ENCODE measurements at regions not wholly inside any gene's neighbourhood (a gene's known extent, or its start where the extent isn't known, plus 50 kb on each side); places are given as distances from the start of the nearest gene placed in this dataset.

DNA sequence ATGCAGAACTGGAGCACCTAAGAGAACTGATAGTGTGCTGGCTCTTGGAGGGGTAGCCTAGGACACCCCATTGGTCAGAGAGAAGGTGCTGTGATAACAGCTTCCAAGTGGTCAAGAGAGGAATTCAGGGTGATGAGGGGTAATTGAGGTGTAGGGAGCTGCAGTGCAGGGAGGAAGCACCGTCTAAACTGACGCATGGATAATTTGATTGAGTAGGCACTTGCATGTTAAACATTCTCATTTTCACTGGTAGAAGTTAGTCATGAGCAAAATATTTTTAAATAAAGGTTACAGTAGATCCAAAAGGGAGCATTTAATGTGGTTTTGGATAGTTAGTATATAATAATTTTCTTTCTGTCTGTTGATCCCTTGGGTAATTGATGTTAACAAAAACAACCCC is 155.1 kb upstream of the TCF4 start:
- Mint-ChIP-seq H3K27me3 (no peaks in the 10 kb centered on the region), H3K27ac (no peak overlapping the region), H3K4me3 (no peak overlapping the region), H3K9me3 (no peaks in the 10 kb centered on the region), H3K36me3 (ENCODE audit: low read depth) (no peaks in the 10 kb centered on the region), H3K4me1 (no peaks in the 10 kb centered on the region)
- intact Hi-C loops (cut with micrococcal nuclease): no loop called here
- ATAC-seq (ENCODE audit: low read depth): no peak
- ChIA-PET POLR2A (no interaction called here), CTCF (no interaction called here)
- TF ChIP-seq, protein P1, sequence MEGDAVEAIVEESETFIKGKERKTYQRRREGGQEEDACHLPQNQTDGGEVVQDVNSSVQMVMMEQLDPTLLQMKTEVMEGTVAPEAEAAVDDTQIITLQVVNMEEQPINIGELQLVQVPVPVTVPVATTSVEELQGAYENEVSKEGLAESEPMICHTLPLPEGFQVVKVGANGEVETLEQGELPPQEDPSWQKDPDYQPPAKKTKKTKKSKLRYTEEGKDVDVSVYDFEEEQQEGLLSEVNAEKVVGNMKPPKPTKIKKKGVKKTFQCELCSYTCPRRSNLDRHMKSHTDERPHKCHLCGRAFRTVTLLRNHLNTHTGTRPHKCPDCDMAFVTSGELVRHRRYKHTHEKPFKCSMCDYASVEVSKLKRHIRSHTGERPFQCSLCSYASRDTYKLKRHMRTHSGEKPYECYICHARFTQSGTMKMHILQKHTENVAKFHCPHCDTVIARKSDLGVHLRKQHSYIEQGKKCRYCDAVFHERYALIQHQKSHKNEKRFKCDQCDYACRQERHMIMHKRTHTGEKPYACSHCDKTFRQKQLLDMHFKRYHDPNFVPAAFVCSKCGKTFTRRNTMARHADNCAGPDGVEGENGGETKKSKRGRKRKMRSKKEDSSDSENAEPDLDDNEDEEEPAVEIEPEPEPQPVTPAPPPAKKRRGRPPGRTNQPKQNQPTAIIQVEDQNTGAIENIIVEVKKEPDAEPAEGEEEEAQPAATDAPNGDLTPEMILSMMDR (IDR thresholded peaks at IDR 0.05): no peak
- no peak for DNase-seq

DNA sequence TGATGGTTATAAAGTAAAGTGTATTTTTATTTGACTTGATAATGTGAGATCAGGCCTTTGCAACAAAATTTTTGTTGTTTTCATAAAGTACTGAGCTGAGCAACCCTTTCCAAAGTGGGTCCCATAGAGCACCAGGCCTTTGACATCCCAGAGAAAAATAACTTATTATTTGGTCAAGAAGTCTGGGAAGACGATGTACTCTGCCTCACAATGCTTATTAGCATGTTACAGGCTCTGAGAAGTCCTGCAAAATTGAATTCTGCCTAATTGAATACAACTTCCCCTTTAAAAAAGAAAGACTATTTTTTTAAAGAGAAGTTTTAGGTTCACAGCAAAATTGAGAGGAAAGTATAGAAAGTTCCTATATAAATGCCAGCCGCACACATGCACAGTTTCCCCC is 151.5 kb upstream of the TCF4 start:
- intact Hi-C loops (cut with micrococcal nuclease): no loop called here
- Mint-ChIP-seq H3K36me3 (ENCODE audit: low read depth) (no peaks in the 10 kb centered on the region), H3K27me3 (no peaks in the 10 kb centered on the region)

DNA sequence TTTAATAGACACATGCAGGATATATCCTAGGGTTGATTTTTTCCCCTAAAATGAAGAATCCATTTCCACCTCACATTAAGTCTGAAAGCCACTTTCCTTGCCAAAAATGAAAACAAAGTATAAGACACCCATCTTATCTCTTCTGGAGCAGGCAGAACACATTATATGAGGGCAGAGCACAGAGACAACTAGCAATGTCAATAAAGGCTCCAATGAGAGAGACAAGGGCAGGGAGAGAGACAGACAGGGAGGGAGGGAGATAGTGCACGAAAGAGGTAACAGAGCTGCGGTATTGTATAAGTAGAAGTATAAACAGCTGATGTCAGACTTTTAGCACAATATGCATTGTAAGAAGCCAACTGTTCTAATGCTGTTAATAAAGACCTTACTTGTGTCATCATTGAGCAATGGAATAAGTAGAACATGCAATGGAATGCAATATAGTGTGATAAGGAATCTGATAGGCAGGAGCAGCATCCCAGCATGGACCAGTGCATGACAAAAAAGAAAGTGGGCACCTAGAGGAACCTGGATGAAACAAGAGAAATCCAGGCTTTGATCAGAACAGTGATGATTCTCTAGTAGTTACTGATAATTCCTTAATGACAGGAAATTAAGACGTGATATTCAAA is 150.6 kb upstream of the TCF4 start:
- H3K9me3 Mint-ChIP-seq: no peaks in the 10 kb centered on the region
- DNase-seq (no peak), ATAC-seq (ENCODE audit: low read depth) (no peak)
- H3K36me3 Mint-ChIP-seq (ENCODE audit: low read depth): no peaks in the 10 kb centered on the region
- H3K4me1 Mint-ChIP-seq: no peaks in the 10 kb centered on the region
- TF ChIP-seq, protein P1 (IDR thresholded peaks at IDR 0.05): no peak
- POLR2A ChIA-PET: no interaction called here
- H3K4me3 Mint-ChIP-seq: no peak overlapping the region
- CTCF ChIA-PET: no interaction called here
- no peaks in the 10 kb centered on the region for H3K27me3 Mint-ChIP-seq
- intact Hi-C loops (cut with micrococcal nuclease): no loop called here
- no peak overlapping the region for H3K27ac Mint-ChIP-seq

More for the DNA sequence above, 151.5 kb upstream of the TCF4 start:
- Mint-ChIP-seq H3K27ac (no peak overlapping the region), H3K9me3 (no peaks in the 10 kb centered on the region), H3K4me3 (no peak overlapping the region), H3K4me1 (no peaks in the 10 kb centered on the region)
- DNase-seq: no peak
- TF ChIP-seq, protein P1 (IDR thresholded peaks at IDR 0.05): no peak
- ATAC-seq (ENCODE audit: low read depth): no peak
- ChIA-PET CTCF (no interaction called here), POLR2A (no interaction called here)

DNA sequence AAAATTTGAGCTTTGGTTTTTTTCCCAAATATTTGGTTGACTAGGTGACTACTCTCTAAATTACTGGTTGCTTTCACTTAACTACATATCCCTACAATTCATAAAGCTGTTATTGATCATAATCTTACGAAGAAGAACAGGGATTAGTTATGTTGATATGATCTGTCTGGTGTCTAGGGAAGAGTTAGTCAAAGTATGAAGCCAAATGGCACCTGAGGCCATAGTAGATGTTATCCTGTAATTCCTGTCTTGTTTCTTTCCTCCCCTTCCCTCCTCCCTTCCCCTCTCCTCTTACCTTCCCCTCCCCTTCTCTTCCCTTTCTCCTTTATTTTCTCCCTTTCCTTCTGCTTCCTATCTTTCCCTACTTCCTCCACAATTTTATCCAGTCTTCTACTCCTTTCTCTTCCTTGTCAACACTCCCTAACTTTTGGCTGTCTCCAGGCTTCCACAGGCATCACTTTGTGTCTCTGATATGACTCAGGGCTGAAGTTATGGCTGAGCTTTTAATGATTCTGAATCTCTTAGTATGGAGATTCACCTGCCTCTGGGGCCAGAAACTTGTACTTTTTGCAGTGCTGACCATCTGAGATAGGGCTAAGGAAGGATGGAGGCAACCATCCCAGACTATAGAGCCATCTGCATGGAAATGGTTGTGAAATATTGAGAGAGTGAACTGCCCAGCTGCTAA is 149.9 kb upstream of the TCF4 start:
- Mint-ChIP-seq H3K36me3 (ENCODE audit: low read depth) (no peaks in the 10 kb centered on the region), H3K4me1 (no peaks in the 10 kb centered on the region), H3K27me3 (no peaks in the 10 kb centered on the region), H3K4me3 (no peak overlapping the region), H3K9me3 (no peaks in the 10 kb centered on the region), H3K27ac (no peak overlapping the region)
- no peak for DNase-seq
- POLR2A ChIA-PET: no interaction called here
- intact Hi-C loops (cut with micrococcal nuclease): no loop called here
- ATAC-seq (ENCODE audit: low read depth): no peak
- CTCF ChIA-PET: no interaction called here
- TF ChIP-seq, protein P1 (IDR thresholded peaks at IDR 0.05): no peak

DNA sequence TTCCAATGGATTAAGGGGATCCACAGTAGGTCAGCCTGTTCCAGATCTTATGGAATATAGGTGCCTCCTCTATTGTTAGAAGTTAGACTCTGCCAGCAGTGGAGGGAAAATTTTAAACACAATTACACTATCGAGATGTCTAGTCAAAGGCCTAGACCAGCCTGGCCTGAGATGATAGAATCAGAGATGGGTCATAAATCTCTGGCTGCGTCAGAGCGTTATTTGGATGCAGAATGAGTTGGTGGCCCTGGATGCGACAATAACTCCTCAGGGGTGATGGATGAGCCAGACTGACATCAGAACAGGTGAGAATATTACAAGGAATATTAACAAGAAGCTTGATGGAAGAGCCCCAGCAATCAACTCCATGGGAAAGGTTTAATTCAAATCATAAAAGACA is 149.3 kb upstream of the TCF4 start:
- CTCF ChIA-PET: no interaction called here
- Mint-ChIP-seq H3K36me3 (ENCODE audit: low read depth) (no peaks in the 10 kb centered on the region), H3K9me3 (no peaks in the 10 kb centered on the region), H3K27me3 (no peaks in the 10 kb centered on the region), H3K4me3 (no peak overlapping the region), H3K4me1 (no peaks in the 10 kb centered on the region), H3K27ac (no peak overlapping the region)
- ATAC-seq (ENCODE audit: low read depth) (no peak), DNase-seq (no peak)
- TF ChIP-seq, protein P1 (IDR thresholded peaks at IDR 0.05): no peak
- POLR2A ChIA-PET: no interaction called here
- intact Hi-C loops (cut with micrococcal nuclease): no loop called here

All from activated B cell treated with CpG ODN at 0.5 μM for 24 hours (primary cell).